ENCODE measurements at regions not wholly inside any gene's neighbourhood (a gene's known extent, or its start where the extent isn't known, plus 50 kb on each side); places are given as distances from the start of the nearest gene placed in this dataset.

DNA sequence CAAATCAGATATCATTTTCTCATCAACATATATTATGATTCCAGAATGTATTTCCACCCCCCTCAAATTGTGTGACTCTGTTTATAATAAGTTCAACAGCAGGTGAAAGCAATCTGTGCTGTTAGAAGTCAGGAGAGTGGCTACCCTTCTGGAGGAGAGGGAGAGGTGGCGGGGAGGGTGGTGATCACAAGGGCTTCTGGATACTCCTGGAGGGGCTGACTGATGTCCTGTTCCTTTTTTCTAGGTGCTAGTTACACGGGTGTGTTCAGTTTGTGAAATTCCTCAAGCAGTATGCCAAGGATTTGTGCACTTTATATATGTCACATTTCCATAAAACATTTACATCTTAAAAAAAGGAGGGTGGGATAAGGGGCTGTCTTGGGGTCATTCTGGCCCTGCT, 119.1 kb downstream of the IRF8 start:
- intact Hi-C loops (cut with micrococcal nuclease): no loop called here
- H3K9me3 ChIP-seq (replicated peaks; ENCODE audit: control insufficient read depth, insufficient read depth, low read length): no peaks in the 10 kb centered on the region
- H3K4me1 ChIP-seq (ENCODE audit: control insufficient read depth, extremely low read depth, insufficient read depth, low read length): no peaks in the 10 kb centered on the region
- no peak overlapping the region for H3K4me3 ChIP-seq (replicated peaks in 1 of 3; ENCODE audit: insufficient read depth in 1 of 3, low read depth in 1 of 3, low read length in 3 of 3)
- no peaks in the 10 kb centered on the region for H3K79me2 ChIP-seq (ENCODE audit: control insufficient read depth, insufficient read depth, low read length)
- FAIRE-seq (no peak), DNase-seq (ENCODE audit: low read depth, low spot score) (no peak)
- no peak overlapping the region for H3K27ac ChIP-seq (ENCODE audit: insufficient read depth, low read depth, low read length)
- H4K20me1 ChIP-seq (replicated peaks; ENCODE audit: control insufficient read depth, extremely low read depth, insufficient read depth, low read length): no peaks in the 10 kb centered on the region
- BruUV-seq (replicated peaks): no TSS peak
- CTCF ChIA-PET: interaction anchor here (0.9 to 13.6 kb wide), 2 partner anchors 31 to 198 kb away, joined by 4 to 333 read pairs; no protein-coding TSS in a partner anchor
- no peak overlapping the region for H3K9ac ChIP-seq (replicated peaks; ENCODE audit: extremely low read depth, insufficient read depth, low read length)
- H3K27me3 ChIP-seq (ENCODE audit: control insufficient read depth in 2 of 2, insufficient read depth in 2 of 2, low read length in 2 of 2): no peaks in the 10 kb centered on the region
- H2AFZ ChIP-seq (ENCODE audit: low read depth, low read length): no peak overlapping the region
- H3K36me3 ChIP-seq (ENCODE audit: control insufficient read depth in 2 of 2, extremely low read depth in 1 of 2, insufficient read depth in 2 of 2, low read length in 2 of 2): no peaks in the 10 kb centered on the region
- H3K4me2 ChIP-seq (ENCODE audit: insufficient read depth, low read length): no peak overlapping the region
- POLR2A ChIA-PET: no interaction called here
- no peaks in the 10 kb centered on the region for H3K9me1 ChIP-seq (replicated peaks; ENCODE audit: control insufficient read depth, extremely low read depth, insufficient read depth, low read length)
- TF ChIP-seq FOS (IDR thresholded peaks at IDR 0.05; ENCODE audit: borderline replicate concordance, insufficient read depth, low read length): no peak
- TF ChIP-seq POLR2A (IDR thresholded peaks at IDR 0.05; ENCODE audit: low read depth, low read length): no peak
- TF ChIP-seq, protein P1, sequence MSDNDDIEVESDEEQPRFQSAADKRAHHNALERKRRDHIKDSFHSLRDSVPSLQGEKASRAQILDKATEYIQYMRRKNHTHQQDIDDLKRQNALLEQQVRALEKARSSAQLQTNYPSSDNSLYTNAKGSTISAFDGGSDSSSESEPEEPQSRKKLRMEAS (IDR thresholded peaks at IDR 0.05; ENCODE audit: insufficient read depth, insufficient read length): no peak
- TF ChIP-seq MYC (IDR thresholded peaks at IDR 0.05; ENCODE audit: low read depth, low read length): no peak
- no peak for TF ChIP-seq POLR2AphosphoS5 (IDR thresholded peaks at IDR 0.05; ENCODE audit: insufficient read depth, low read depth, low read length)
- no peak for TF ChIP-seq EZH2 (IDR thresholded peaks at IDR 0.05; ENCODE audit: borderline replicate concordance, low read depth, low read length, severe bottlenecking)
- TF ChIP-seq, protein P2, sequence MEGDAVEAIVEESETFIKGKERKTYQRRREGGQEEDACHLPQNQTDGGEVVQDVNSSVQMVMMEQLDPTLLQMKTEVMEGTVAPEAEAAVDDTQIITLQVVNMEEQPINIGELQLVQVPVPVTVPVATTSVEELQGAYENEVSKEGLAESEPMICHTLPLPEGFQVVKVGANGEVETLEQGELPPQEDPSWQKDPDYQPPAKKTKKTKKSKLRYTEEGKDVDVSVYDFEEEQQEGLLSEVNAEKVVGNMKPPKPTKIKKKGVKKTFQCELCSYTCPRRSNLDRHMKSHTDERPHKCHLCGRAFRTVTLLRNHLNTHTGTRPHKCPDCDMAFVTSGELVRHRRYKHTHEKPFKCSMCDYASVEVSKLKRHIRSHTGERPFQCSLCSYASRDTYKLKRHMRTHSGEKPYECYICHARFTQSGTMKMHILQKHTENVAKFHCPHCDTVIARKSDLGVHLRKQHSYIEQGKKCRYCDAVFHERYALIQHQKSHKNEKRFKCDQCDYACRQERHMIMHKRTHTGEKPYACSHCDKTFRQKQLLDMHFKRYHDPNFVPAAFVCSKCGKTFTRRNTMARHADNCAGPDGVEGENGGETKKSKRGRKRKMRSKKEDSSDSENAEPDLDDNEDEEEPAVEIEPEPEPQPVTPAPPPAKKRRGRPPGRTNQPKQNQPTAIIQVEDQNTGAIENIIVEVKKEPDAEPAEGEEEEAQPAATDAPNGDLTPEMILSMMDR (IDR thresholded peaks at IDR 0.05; ENCODE audit: extremely low read depth in 1 of 2, insufficient read depth in 1 of 2, low read depth in 1 of 2, low read length in 2 of 2): no peak
- TF ChIP-seq JUN (IDR thresholded peaks at IDR 0.05; ENCODE audit: borderline replicate concordance, insufficient read depth, insufficient read length, low read depth): no peak
- TF ChIP-seq GATA2 (IDR thresholded peaks at IDR 0.05; ENCODE audit: insufficient read depth, insufficient read length, low read depth, low read length): no peak
- dilution Hi-C loops (cut with MboI; ENCODE audit: extremely low pct_ligation_motif_present, low sequenced_read_pairs): no loop called here

Measured in endothelial cell of umbilical vein (primary cell).